ENCODE measurements at regions not wholly inside any gene's neighbourhood (a gene's known extent, or its start where the extent isn't known, plus 50 kb on each side); places are given as distances from the start of the nearest gene placed in this dataset.

DNA sequence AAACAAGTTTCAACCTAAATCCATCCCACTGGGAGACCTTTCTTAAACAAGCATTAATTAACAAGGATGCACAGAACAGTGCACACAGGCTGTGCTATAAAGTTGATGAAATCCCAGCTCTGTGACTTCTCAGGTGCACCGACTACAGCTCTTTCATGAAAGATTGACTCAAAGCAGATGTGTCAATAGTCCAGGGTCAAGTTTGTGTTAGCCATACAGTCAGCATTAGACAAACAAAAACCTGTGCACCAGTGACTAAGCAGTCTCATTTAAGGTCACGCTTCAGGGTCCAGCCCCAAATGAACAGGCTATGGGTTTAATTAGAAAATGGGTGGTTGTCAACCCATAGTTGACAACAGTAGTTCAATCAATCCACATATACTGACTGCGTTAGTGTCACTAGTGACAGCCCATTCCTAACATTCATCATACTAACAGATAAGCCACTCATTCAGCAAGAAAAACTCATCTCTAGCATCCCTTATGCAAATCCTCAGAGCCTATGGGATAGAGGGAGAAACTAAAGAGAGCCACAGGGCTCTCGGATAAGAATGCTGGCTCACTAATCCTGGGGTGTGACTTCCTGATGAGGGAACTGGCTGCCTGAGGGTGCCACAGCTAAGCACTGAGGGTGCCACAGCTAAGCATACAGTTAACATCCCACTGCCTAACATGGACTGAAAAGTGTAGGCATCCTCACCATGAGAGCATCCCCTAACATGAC is 84.1 kb downstream of the WNT5A start:
- no peak for TF ChIP-seq POLR2A (IDR thresholded peaks at IDR 0.05)
- TF ChIP-seq, protein P1, sequence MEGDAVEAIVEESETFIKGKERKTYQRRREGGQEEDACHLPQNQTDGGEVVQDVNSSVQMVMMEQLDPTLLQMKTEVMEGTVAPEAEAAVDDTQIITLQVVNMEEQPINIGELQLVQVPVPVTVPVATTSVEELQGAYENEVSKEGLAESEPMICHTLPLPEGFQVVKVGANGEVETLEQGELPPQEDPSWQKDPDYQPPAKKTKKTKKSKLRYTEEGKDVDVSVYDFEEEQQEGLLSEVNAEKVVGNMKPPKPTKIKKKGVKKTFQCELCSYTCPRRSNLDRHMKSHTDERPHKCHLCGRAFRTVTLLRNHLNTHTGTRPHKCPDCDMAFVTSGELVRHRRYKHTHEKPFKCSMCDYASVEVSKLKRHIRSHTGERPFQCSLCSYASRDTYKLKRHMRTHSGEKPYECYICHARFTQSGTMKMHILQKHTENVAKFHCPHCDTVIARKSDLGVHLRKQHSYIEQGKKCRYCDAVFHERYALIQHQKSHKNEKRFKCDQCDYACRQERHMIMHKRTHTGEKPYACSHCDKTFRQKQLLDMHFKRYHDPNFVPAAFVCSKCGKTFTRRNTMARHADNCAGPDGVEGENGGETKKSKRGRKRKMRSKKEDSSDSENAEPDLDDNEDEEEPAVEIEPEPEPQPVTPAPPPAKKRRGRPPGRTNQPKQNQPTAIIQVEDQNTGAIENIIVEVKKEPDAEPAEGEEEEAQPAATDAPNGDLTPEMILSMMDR (IDR thresholded peaks at IDR 0.05) = no peak

Measured in lower leg skin (tissue), 3 donors.